ENCODE measurements at regions not wholly inside any gene's neighbourhood (a gene's known extent, or its start where the extent isn't known, plus 50 kb on each side); places are given as distances from the start of the nearest gene placed in this dataset.

- TF ChIP-seq EGR1 (IDR thresholded peaks at IDR 0.05) (no peak), EP300 (IDR thresholded peaks at IDR 0.05; ENCODE audit: borderline replicate concordance) (no peak)
- TF ChIP-seq, protein P1, sequence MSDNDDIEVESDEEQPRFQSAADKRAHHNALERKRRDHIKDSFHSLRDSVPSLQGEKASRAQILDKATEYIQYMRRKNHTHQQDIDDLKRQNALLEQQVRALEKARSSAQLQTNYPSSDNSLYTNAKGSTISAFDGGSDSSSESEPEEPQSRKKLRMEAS (IDR thresholded peaks at IDR 0.05), result no peak
Observed at GRCh38 chr4:157880761-157881160, 292.1 kb downstream of the GASK1B start.

Measured in Ishikawa (cell line).